ENCODE measurements at regions not wholly inside any gene's neighbourhood (a gene's known extent, or its start where the extent isn't known, plus 50 kb on each side); places are given as distances from the start of the nearest gene placed in this dataset.
"Not testable (repeated sequence)": the region's sequence is repeated elsewhere in the genome, so short reads cannot be mapped to it uniquely, and the experiment has no call there.

DNA sequence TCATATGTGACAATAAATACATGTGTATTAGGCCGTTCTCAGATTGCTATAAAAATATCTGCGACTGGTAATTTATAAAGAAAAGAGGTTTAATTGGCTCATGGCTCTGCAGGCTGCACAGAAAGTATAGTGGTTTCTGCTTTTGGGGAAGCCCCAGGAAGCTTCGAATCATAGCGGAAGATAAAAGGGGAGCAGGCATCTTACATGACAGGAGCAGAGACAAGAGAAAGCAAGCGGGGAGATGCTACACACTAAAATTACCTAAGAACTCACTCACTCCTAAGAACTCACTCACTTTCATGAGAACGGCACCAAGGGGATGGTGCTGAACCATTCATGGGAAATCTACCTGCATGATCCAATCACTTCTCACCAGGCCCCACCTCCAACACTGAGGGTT lies 284.9 kb downstream of the OTUD1 start:
- DNase-seq (ENCODE audit: low read depth, low spot score), result no peak
- no peak overlapping the region for H3K27ac ChIP-seq

DNA sequence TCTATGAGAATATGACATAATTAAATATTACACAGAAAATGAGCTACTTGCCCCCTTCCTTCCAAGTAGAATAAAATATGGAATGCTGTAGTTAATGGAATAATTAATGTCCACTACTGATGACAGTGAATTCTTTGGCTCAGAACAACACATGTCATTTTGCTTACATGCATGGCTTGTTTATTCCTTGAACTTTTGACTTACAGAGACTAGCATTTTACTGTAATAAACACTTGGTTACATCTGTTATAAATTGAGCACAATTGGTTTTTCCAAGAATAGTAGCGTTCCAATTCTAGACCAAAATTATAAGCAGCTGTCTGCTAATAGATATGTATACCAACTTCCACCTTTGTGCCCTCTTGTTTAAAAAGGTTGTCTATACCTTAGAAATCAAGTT lies 286.7 kb downstream of the OTUD1 start:
- no peak for DNase-seq (ENCODE audit: low read depth, low spot score)
- H3K27ac ChIP-seq, result no peak overlapping the region

DNA sequence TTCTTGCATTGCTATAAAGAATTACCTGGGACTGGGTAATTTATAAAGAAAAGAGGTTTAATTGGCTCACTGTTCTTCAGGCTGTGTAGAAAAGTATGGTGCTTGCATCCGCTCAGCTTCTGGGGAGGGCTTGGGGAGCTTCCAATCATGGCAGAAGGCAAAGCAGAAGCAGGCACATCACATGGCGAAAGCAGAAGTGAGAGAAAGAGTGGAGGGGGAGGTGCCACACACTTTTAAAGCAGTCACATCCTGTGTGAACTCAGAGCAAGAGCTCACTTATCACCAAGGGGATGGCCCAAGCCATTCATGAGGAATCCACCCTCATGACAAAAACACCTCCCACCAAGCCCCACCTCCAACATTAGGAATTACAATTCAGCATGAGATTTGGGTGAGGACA lies 303.5 kb downstream of the OTUD1 start:
- DNase-seq (ENCODE audit: low read depth, low spot score), result no peak
- H3K27ac ChIP-seq, result no peak overlapping the region

GRCh38 chr10:23742807-23743206 lies 303.9 kb downstream of the OTUD1 start:
- DNase-seq (ENCODE audit: low read depth, low spot score), result no peak
- no peak overlapping the region for H3K27ac ChIP-seq

DNA sequence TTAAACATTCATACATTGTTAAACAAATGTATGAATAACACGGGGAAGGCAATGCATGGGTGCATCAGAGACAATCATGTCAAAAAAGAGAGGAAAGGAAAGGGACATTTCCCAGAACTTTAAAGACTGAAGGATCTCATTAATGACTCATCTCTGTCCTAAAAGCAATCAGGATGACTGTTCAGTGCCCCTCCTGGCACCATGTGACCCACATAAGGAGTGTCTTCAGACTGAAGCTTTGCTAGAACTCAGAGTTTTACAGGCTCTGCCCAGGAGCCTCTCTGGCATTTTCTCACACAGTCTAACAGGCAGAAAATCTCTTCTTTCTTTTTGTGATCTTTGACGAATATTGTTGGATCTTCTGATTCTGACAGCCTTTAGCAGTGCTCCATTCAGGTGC lies 315.3 kb downstream of the OTUD1 start:
- DNase-seq (ENCODE audit: low read depth, low spot score), result no peak
- H3K27ac ChIP-seq, result no peak overlapping the region

- no peak overlapping the region for H3K27ac ChIP-seq
These were observed 316.1 kb downstream of the OTUD1 start for GRCh38 chr10:23754941-23755340.

GRCh38 chr10:23755556-23755955 lies 316.7 kb downstream of the OTUD1 start:
- no peak overlapping the region for H3K27ac ChIP-seq
- no peak for DNase-seq (ENCODE audit: low read depth, low spot score)

More at GRCh38 chr10:23754941-23755340, 316.1 kb downstream of the OTUD1 start:
- no peak for DNase-seq (ENCODE audit: low read depth, low spot score)

DNA sequence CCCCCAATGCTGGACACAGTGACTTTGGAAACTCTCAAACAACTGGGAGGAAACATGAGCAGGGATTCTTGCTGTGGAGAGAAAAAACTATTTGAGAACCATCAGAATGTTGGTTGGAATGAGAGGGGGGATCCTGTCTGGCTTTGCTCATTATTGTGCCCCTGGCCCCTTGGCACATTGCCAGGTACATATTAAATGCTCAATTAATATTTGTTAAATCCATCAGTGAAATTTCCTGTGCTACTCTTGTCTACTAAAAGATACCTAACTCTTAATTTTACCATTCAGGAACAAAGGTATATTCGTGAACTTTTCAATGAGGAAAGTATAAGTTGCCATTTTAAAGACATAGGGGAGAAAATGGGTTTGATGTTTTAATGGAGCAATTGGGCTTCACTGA lies 329.4 kb downstream of the OTUD1 start:
- no peak overlapping the region for H3K27ac ChIP-seq
- DNase-seq (ENCODE audit: low read depth, low spot score), result no peak

DNA sequence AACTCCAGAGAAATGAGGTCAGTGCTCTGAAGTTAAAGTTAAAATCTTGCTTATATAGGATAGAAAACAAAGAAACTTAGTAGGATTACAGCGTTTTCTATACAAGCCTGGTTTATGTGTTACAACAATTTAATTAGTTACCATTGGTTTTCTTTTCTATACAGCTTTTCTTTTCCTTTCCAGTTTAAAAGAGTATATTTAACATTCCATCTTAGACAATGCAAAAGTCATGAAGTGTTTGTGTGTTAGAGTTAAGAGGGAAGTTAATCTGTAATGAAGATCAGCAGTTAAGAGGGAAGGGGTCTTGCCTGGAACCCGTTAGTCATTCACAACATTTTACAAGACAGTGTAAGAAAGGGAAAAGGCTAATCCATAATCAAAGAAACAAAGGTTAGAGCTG lies 338.3 kb downstream of the OTUD1 start:
- H3K27ac ChIP-seq, result no peak overlapping the region
- no peak for DNase-seq (ENCODE audit: low read depth, low spot score)

- no peak for DNase-seq (ENCODE audit: low read depth, low spot score)
- no peak overlapping the region for H3K27ac ChIP-seq
These were observed 340.4 kb downstream of the OTUD1 start for GRCh38 chr10:23779301-23779700.

GRCh38 chr10:23780331-23780730 lies 341.5 kb downstream of the OTUD1 start:
- DNase-seq (ENCODE audit: low read depth, low spot score), result no peak

GRCh38 chr10:23786594-23786993 lies 347.7 kb downstream of the OTUD1 start:
- no peak for DNase-seq (ENCODE audit: low read depth, low spot score)
- H3K27ac ChIP-seq, result no peak overlapping the region

More at GRCh38 chr10:23780331-23780730, 341.5 kb downstream of the OTUD1 start:
- no peak overlapping the region for H3K27ac ChIP-seq

- DNase-seq (ENCODE audit: low read depth, low spot score), result no peak
- no peak overlapping the region for H3K27ac ChIP-seq
These were observed 354.7 kb downstream of the OTUD1 start for GRCh38 chr10:23793577-23793976.

DNA sequence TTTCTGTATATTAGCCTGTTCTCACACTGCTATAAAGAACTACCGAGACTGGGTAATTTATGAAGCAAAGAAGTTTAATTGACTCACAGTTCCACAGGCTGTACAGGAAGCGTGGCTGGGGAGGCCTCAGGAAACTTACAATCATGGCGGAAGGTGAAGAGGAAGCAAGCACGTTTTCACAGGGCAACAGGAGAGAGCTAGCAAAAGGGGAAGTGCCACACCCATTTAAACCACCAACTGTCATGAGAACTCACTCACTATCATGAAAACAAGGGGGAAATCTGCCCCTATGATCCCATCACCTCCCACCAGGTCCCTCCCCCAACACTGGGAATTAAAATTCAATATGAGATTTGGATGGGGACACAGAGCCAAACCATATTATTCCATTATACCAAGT lies 358.6 kb downstream of the OTUD1 start:
- not testable (repeated sequence) for DNase-seq (ENCODE audit: low read depth, low spot score); H3K27ac ChIP-seq

DNA sequence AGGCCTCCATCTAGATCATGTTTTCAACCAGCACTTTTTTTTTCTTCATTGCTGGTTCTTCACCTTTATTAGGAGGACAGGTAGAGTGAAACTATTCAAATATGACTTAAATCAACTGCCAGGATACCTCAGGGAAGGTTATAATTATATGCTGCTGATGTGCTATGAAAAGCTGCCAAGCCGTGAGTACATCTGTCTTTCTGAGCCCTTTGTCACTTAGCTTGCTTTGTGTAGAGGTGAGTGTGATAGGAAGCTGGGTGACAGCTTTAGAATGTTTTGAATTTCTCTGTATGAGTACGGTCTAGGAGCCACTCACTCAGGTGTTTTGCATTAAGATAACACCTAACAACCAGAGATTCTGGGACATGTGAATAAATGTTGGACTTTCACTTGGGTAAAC lies 365.2 kb downstream of the OTUD1 start:
- no peak overlapping the region for H3K27ac ChIP-seq
- no peak for DNase-seq (ENCODE audit: low read depth, low spot score)

- DNase-seq (ENCODE audit: low read depth, low spot score), result no peak
- no peak overlapping the region for H3K27ac ChIP-seq
These were observed 374.8 kb downstream of the OTUD1 start for GRCh38 chr10:23813687-23814086.

DNA sequence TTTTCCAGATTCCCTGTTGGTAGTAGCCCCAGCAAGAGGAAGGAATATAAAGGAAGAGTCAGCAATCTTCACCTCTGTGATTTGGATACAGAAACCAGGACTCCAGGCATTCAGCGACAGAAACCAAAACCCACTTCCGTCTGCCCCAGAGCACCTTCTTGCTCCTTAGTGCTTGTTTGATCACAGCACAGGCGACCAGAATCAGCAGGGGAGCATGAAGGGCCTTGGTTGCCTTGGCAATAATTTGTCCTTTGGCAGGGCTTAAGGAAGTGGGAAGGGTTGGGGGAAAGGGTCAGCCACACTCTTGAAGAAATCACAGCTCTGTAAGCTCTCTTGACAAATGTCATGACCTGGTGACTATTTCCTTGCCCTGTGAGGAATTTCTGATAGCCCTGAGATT lies 379.6 kb downstream of the OTUD1 start:
- no peak for DNase-seq (ENCODE audit: low read depth, low spot score)
- H3K27ac ChIP-seq, result no peak overlapping the region

- no peak for DNase-seq (ENCODE audit: low read depth, low spot score)
These were observed 381.9 kb downstream of the OTUD1 start for GRCh38 chr10:23820792-23821191.

DNA sequence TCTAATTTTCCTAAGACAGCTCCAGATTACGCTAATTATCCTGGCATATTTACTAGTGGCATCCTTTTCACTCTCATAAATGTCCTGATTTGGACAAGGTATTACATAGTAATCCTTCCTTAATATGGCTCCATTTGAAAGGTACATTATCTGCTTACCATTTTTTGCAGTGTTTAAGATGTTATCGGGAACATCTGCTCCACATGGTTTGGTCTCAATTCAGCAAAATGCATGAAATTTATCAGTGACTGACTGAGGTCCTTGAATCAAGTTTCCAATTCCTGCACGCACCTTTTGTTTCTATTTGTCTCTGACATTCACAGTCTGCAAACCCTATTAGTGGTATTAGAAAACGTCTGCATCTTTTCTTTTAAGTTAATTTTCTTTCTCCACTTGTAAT lies 384.1 kb upstream of the KIAA1217 start:
- H3K27ac ChIP-seq, result no peak overlapping the region
- DNase-seq (ENCODE audit: low read depth, low spot score), result no peak

More at GRCh38 chr10:23820792-23821191, 381.9 kb downstream of the OTUD1 start:
- H3K27ac ChIP-seq, result no peak overlapping the region

- no peak for DNase-seq (ENCODE audit: low read depth, low spot score)
- no peak overlapping the region for H3K27ac ChIP-seq
These were observed 382.5 kb upstream of the KIAA1217 start for GRCh38 chr10:23826421-23826820.

- no peak overlapping the region for H3K27ac ChIP-seq
- DNase-seq (ENCODE audit: low read depth, low spot score), result no peak
These were observed 379.4 kb upstream of the KIAA1217 start for GRCh38 chr10:23829556-23829955.

GRCh38 chr10:23834091-23834490 lies 374.8 kb upstream of the KIAA1217 start:
- no peak overlapping the region for H3K27ac ChIP-seq
- DNase-seq (ENCODE audit: low read depth, low spot score), result no peak

DNA sequence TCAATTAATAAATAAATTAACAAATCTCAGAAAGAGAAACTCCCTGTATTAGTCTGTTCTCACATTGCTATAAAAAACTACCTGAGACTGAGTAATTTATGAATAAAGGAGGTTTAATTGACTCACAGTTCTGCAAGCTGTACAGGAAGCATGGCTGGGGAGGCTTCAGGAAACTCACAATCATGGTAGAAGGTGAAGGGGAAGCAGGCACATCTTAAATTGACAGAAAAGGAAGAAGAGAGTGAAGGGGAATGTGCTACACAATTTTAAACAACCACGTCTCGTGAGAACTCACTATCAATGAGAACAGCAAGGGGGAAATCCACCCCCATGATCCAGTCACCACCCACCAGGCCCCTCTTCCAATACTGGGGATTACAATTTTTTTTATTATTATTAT lies 358.3 kb upstream of the KIAA1217 start:
- H3K27ac ChIP-seq, result no peak overlapping the region
- DNase-seq (ENCODE audit: low read depth, low spot score), result no peak
